GM12872 (cell line): ENCODE measurements at regions not wholly inside any gene's neighbourhood (a gene's known extent, or its start where the extent isn't known, plus 50 kb on each side); places are given as distances from the start of the nearest gene placed in this dataset.

Experiments
- TF ChIP-seq, protein P1 (sequence below): IDR thresholded peaks from 3 replicates; pipeline ENCODE4 v1.5.1; 2011; ENCODE audit warnings: low read depth, mild to moderate bottlenecking, low read length, moderate library complexity; ENCODE audit not compliant: insufficient read depth

DNA sequence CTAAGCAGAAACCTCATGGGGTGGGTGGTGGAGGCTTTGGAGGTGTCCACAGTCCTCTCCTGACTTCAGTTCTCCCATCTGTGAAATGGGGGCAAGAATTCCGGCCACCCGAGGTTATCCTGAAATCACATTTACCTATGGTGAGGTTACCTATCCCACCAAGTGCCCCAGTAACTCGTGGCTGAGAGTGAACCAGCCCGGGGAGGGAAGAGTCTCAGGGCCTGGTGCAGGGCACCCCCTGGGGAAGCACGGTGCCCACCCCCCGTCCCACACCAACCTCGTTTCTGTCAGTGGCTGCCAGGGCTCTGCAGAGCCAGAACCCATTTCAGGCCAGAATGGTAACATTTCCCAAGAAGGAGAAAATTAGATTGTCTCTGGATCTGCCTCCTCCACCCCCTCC is 83.7 kb upstream of the VSTM2B start:
- TF ChIP-seq, protein P1, sequence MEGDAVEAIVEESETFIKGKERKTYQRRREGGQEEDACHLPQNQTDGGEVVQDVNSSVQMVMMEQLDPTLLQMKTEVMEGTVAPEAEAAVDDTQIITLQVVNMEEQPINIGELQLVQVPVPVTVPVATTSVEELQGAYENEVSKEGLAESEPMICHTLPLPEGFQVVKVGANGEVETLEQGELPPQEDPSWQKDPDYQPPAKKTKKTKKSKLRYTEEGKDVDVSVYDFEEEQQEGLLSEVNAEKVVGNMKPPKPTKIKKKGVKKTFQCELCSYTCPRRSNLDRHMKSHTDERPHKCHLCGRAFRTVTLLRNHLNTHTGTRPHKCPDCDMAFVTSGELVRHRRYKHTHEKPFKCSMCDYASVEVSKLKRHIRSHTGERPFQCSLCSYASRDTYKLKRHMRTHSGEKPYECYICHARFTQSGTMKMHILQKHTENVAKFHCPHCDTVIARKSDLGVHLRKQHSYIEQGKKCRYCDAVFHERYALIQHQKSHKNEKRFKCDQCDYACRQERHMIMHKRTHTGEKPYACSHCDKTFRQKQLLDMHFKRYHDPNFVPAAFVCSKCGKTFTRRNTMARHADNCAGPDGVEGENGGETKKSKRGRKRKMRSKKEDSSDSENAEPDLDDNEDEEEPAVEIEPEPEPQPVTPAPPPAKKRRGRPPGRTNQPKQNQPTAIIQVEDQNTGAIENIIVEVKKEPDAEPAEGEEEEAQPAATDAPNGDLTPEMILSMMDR, result no peak

DNA sequence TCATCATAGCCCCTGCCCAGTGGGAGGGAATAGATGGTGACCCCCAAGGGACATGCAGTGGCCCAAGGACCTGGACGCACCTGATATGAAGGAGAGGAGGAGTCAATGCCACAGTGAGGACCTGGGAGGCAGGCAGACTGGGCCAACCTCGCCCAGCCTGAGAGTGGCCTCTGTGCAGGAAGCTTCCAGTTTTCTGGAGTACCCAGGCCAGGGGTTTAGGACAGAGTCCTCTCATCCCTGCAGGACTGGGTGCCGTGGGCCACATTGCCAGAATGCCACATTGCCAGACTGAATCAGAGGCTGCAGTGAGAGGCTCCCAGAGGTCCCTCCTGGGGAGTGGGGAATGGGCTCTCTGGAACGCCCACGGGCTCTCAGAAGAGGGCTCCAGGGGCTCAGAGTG is 82.9 kb upstream of the VSTM2B start:
- TF ChIP-seq, protein P1, result no peak

DNA sequence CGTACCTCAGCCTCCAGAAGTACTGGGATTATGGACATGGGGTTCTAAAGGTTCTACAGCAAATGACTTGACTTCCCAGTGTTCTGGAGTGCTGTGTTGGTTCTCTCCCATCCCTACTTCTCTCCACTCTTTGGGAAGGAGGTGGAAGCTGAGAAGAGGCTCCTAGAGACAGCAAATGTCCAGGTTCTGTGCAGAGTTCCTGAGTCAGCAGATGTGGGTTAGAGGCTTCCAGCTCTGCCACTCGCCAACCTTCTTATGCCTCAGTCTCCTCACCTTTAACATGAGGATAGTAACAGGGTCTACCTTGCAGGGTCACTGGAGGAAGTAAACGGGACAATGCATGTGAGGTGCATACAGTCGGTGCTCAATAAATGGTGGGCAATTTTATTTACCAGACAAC is 80.5 kb upstream of the VSTM2B start:
- TF ChIP-seq, protein P1, result no peak

DNA sequence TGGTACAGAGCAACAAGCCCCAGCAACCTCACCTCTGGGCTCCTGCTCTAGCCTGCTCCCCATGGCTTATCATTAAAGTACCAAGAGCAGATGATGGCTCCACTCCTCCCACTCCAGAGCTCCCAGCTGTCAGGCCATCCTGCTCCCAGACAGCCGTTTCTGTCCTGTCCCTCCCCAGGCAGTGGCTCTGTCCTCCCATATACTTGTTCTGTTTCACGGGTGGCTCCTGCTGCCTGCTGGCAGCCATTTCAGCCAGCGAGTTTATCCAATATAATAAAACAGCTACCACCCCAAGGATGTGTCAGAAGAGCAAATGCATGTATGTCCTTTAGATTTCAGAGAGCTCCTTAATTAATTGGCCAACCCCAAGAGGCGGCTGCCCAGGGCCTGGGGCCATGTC is 79.4 kb upstream of the VSTM2B start:
- TF ChIP-seq, protein P1, result no peak

DNA sequence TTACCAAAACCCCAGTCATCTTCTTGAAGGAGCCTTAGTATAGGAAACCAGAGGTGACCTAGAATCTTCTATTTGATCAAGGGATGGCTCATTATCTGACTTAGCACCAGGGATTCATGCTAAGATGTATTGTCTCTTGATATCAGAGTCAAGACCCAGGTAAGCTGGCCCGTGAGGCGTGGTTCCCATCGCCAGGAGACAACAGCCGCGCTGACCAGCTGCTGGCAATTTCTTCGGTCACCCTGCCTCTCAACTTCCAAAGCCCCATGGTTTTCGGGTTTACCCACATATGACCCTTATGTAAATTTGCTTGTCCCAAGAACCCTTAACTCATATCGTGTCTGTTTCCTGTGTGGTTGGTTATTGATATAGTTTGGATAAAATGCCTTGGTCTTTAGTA is 77.7 kb upstream of the VSTM2B start:
- TF ChIP-seq, protein P1, result no peak

DNA sequence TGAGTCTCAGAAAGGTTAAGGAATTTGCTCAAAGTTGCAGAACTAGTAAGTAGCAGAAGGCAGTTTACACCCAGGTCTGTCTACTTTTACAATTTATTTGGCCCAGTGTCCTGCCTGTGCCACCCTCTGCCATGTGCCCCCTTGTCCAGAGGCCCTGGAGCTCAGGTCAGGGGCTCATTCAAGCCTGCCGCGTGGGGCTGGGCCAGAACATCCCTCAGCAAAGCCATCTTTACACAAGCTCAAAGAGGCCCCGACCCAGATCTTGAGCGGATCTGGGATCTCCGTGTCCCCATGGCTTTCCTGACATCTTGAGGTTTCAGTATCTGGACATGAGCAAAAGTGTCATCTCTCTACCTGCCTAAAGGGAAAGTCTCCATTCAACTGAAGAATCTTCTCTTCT is 76.4 kb upstream of the VSTM2B start:
- TF ChIP-seq, protein P1, result no peak

DNA sequence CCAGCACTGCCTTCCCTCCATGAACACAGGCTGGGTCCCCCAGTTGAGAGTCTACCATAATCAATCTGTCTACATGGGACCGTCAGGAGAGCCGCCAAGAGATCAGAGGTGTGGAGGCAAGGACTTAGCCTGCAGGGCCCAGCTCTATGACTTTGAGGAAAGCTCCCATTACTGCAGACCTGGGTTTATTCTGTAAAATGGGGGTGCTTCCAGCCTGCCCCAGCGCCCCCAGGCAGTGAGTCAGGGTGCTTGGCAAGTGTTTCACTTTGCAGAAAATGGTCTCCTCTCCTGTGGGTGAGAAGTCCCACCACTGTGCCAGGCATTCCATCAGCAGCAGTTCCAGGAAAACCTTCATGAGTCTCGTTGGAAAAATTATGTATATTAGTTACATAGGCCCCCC is 75.5 kb upstream of the VSTM2B start:
- TF ChIP-seq, protein P1, result no peak

DNA sequence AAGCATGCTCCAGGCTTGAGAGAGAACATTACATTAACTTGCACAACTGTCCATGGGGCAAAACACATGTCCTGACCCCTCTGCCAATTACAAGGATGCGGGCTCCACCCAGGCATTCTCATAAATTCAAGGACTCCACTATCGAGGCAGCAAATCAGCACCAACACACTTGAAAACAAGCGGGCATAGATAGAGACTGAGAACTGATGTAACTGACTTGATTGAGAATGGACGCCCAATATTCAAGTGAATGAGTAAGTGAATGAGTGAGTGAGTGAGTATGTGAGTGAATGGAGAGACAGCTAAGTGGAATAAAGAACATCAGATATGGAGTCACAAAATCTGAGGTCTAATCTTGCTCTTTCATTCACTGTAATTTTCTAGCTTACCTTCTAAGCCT is 75.0 kb upstream of the VSTM2B start:
- TF ChIP-seq, protein P1, result no peak
